HG03196 (cell line): ENCODE measurements at regions not wholly inside any gene's neighbourhood (a gene's known extent, or its start where the extent isn't known, plus 50 kb on each side); places are given as distances from the start of the nearest gene placed in this dataset.

Experiments
- ATAC-seq: cut with Tn5 transposase; IDR thresholded peaks from one replicate; pipeline ENCODE4 v1.9.1; 2021; ENCODE audit not compliant: unreplicated experiment

DNA sequence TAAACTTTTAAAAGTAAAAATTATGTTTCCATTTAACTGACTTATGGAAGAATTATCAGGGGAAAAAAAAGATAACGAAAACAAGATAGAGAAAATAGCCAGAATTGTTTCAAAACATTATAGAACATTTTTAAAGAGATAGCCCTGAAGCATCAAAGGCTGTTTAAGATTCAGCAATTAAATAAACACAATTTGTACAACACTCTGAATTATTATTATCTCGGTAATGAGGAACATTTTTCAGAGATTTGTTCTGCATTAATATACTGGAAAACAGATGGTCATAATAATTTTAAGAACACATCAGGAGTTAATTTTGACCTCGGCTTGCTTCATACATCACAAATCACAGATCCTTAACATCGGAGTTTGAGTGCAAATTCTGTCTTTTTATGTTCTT is 643.8 kb downstream of the SORCS1 start:
- no peak for ATAC-seq

GRCh38 chr10:106519376-106520030 is 645.0 kb downstream of the SORCS1 start:
- no peak for ATAC-seq

- no peak for ATAC-seq
Measured at GRCh38 chr10:106515206-106515790, 649.2 kb downstream of the SORCS1 start.

DNA sequence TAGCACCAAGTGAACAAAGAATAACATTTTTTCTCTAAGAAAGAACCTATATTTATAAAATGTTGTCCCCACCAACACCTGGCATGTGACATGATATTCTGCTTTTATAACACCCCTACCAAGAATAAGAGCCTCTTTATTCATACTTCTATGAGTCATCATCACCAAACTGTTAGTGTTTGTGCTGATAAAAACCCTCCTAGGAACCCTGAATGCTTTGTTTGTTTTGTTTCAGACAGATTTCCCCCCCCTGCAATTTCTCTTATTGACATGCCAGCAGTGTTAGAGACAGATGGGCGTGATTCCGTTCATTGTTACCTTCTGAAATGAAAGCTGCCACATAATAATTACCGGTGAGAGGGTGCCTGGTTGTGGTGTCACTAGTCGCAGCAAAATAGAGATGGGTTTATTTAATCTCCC is 651.1 kb downstream of the SORCS1 start:
- no peak for ATAC-seq

DNA sequence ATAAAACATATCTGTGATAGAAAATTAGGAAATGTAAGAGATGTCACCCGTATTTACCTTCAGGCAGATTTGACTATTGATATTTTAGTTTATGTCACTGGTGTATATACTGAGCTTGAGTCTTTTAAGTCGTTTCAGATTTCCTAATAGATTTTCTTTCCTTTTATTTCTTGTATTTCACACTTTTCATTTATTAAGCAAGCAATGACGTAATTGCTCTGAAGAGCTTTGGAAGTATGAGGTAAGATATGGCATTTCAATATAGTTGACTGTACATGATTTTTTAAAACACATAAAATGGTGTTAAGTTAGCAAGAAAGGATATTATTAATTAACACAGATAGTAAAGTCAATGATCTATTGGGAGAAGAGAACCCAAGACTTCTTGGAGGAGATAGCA is 652.6 kb downstream of the SORCS1 start:
- no peak for ATAC-seq

GRCh38 chr10:106508950-106509349 is 655.6 kb downstream of the SORCS1 start:
- no peak for ATAC-seq

- no peak for ATAC-seq
Measured at GRCh38 chr10:106506526-106507283, 657.8 kb downstream of the SORCS1 start.

GRCh38 chr10:106504536-106504935 is 660.0 kb downstream of the SORCS1 start:
- no peak for ATAC-seq

GRCh38 chr10:106502641-106503040 is 661.9 kb downstream of the SORCS1 start:
- ATAC-seq = no peak

GRCh38 chr10:106500925-106501525 is 663.5 kb downstream of the SORCS1 start:
- no peak for ATAC-seq

DNA sequence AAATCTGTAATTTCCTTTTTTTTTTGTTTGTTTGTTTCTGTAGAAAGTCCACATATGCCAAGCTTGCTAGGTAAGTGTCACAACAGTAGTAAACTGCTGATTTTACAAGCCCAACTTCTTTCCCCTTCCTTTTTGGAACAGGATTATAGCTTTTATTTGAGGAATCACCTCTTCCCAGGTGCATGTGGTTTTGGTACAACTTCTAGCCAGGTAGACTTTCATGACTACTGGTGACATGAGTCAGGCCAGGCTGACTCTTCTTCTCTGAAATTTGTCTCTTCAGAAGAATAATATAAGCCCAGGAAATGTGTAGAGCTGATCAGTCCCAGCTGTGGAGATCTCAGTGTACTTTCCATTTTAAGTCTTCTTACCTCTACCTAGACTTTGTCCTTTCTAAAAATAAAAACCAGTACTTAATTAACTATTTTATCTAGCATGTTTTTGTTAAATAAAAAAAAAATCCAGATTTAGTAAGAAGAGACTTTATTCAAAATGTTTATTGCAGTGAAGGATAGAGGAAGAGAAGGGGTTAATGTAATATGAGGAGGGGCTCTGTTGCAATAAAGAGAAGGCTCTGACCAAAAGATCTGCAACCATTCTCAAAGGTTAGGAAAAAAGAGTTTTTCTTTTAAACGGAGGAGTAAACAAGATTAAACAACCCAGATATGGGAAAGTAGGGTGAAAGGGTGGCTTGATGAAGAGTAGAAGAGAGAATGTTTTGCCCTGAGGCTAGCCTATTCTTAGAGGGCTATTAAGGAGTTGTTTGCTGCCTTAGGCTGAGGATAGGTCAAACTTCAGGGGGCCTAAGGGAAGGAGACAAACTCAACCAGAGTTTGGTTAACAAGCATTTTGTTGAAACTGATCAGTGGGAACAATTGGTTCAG is 664.2 kb downstream of the SORCS1 start:
- ATAC-seq = no peak

DNA sequence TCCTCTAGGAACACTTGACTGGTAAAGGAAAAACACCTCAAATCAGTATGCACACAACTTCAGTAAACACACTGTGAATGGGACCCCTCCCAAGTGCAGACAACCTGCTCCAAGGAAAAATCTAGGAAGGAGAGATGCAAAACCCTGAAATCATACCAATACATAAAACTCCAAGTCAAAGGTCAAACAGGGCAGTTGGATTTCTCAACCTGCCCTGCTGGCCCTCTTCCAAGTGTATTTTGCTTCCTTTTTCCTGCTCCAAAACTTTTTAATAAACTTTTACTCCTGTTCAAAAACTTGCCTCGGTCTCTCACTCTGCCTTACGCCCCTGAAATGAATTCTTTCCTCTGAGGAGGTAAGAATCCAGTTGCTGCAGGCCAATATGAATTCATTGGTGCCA is 665.1 kb downstream of the SORCS1 start:
- ATAC-seq = no peak

- ATAC-seq = no peak
Measured at GRCh38 chr10:106498675-106499074, 665.8 kb downstream of the SORCS1 start.

DNA sequence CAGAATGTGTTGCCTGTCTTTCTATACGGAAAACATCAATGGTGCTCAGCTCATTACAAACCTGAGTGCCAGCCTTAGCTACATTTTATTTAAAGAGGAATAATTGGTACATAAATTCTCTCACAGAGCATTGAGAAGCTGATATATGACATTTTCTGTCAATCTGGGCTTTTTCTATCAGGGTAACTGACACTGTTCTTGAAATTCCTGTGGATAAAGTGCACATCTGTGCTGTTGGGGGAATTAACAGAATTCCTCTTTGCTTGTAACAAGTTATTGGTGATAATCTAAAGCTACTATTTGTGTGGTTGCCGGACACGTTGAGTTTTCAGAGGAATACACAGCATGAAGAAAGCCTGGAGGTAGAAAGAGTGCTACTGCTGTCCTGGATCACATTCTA is 668.6 kb downstream of the SORCS1 start:
- no peak for ATAC-seq

DNA sequence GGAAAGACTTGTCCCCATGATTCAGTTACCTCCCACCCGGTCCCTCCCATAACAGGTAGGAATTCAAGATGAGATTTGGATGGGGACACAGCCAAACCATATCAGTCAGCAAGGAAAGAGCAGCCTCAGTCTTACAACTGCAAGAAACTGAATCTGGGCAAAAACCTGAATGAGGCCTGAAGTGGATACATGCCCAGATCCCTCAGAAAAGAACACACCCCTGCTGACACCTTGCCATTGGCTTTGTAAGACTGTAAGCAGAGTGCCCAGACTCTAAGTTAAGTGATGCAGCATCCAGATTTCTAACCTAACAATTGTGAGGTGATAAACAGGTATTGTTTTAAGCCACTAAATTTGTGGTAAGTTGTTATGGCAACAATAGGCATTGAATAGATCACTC is 670.8 kb downstream of the SORCS1 start:
- ATAC-seq = no peak

DNA sequence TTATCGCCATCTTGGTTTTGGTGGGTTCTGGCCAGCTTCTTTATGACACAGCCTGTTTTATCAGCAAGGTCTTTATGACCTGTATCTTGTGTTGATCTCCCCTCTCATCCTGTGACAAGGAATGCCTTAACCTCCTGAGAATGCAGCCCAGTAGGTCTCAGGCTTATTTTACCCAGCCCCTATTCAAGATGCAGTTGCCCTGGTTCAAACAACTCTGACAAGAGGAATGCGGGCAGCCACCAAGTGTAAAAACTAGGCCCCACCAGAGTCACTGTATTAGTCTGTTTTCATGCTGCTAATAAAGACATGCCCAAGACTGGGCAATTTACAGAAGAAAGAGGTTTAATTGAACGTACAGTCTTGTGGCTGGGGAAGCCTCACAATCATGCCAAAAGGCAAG is 671.3 kb downstream of the SORCS1 start:
- no peak for ATAC-seq

DNA sequence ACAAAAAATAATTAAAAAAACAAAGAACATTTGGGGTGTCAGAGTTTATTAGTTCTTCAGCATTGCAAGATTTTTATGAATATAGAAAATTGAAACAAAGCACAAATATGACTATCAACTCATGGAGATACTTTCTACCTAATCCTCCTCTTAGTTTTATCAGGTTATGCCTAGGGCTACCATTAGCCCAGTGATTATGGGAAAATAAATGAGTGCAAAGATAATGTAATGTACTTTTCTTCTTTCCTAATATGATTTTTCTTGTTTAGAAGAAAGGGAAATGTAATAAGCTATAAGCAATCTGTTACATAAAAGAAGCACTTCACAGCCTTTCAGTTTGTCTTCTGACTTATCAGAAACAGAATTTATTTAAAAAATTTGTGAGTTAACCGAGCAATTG is 676.8 kb downstream of the SORCS1 start:
- ATAC-seq = no peak

DNA sequence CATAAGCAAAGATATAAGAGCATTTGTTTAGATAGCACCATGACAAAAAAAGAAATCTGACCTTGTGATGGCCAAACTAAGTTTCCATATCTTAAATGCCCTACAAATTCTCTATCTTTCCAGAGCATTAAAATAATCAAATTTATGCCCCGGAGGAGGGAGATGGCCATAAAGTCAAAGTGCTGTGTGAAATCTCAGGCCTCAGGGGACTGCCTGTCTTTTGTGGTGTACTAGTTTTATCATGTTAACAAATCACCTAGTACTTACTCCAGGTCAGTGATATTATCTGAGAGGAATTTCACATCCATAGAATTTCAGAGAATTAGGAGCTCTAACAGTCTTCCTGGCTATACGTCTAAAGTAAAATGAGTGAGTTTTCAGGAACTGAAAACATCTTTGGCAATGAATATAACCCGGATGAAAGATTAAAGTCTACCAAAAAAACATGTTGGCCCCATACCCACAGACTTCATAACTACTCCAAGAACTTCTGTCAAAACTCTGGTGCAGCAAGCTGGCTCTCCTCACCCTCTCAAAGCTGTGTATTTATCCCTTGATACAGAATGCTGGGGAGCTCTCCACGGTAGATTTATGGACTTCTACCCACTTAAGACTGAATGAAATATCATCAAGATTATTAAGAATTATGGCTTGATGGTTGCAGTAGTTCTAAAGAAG is 682.8 kb downstream of the SORCS1 start:
- no peak for ATAC-seq

DNA sequence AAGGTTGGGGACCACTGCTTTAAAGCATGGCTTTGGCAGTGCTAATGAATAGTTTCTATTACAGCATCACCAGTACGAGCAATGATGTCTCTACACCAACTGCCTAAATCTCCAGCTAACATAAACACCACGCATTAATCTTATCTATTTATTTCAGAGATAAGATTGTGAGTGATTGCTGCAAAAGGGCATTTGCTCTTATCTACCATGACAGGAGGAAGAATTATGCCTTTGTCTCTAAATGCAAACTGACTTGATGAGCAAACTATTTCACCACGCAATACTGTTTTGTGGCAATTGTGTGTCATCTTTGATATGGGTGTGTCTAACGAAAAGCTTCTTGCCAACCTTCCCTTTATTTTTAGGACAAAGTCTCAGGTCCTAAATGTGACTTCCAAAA is 684.9 kb downstream of the SORCS1 start:
- ATAC-seq = no peak

DNA sequence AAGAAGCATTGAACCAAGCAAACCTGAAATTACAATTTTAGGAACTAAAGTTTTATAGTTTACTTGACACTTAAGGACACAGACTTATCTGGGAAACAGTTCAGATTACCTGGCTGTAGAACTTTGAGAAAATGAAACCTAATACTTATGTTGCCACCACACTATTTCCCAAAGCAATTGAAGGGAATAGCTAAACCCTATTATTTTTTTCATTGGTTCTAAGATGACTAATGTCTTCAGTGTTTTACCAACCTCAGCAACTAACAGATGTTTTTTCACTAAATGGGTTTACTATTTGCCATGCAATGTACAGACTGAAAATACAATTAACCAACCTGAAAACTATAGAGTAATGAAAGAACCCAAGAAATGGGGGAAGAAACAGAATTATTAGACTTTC is 689.6 kb downstream of the SORCS1 start:
- no peak for ATAC-seq
